ENCODE measurements at regions not wholly inside any gene's neighbourhood (a gene's known extent, or its start where the extent isn't known, plus 50 kb on each side); places are given as distances from the start of the nearest gene placed in this dataset.
"Not testable (repeated sequence)": the region's sequence is repeated elsewhere in the genome, so short reads cannot be mapped to it uniquely, and the experiment has no call there.

GRCh38 chr7:84912018-84912417, 274.8 kb downstream of the SEMA3D start:
- ChIA-PET CTCF (no interaction called here), POLR2A (no interaction called here)
- DNase-seq (ENCODE audit: extremely low spot score), result no peak
- TF ChIP-seq ARNT (IDR thresholded peaks at IDR 0.05) (no peak), FOXA1 (IDR thresholded peaks at IDR 0.05) (no peak), FOXK2 (IDR thresholded peaks at IDR 0.05) (no peak), SP1 (IDR thresholded peaks at IDR 0.05) (no peak)

- no peak for DNase-seq (ENCODE audit: extremely low spot score)
- ChIA-PET POLR2A (no interaction called here), CTCF (no interaction called here)
- TF ChIP-seq FOXA1 (IDR thresholded peaks at IDR 0.05) (no peak), L3MBTL2 (conservative IDR thresholded peaks at IDR 0.05) (no peak), SP1 (IDR thresholded peaks at IDR 0.05) (no peak), PKNOX1 (IDR thresholded peaks at IDR 0.05) (no peak), FOXM1 (IDR thresholded peaks at IDR 0.05; ENCODE audit: borderline replicate concordance) (no peak), CTBP1 (IDR thresholded peaks at IDR 0.05; ENCODE audit: borderline replicate concordance) (no peak)
Observed at GRCh38 chr7:84911077-84911476, 275.8 kb downstream of the SEMA3D start.

- CTCF ChIA-PET; POLR2A ChIA-PET; DNase-seq (ENCODE audit: extremely low spot score): not testable (repeated sequence)
Observed at GRCh38 chr7:84910322-84910721, 276.5 kb downstream of the SEMA3D start.

- no peak for TF ChIP-seq BHLHE40 (IDR thresholded peaks at IDR 0.05; ENCODE audit: borderline replicate concordance)
- TF ChIP-seq HDGF (IDR thresholded peaks at IDR 0.05; ENCODE audit: borderline replicate concordance), result no peak
- TF ChIP-seq FOXM1 (IDR thresholded peaks at IDR 0.05; ENCODE audit: borderline replicate concordance), result no peak
- TF ChIP-seq CTBP1 (IDR thresholded peaks at IDR 0.05; ENCODE audit: borderline replicate concordance), result no peak
- TF ChIP-seq LEF1 (IDR thresholded peaks at IDR 0.05; ENCODE audit: borderline replicate concordance), result no peak
- no peak for TF ChIP-seq FOXK2 (IDR thresholded peaks at IDR 0.05)
- no peak for TF ChIP-seq FOXA1 (IDR thresholded peaks at IDR 0.05)
- no peak for TF ChIP-seq ELF4 (IDR thresholded peaks at IDR 0.05)
- TF ChIP-seq PKNOX1 (IDR thresholded peaks at IDR 0.05), result no peak
- POLR2A ChIA-PET, result no interaction called here
- no peak for DNase-seq (ENCODE audit: extremely low spot score)
- CTCF ChIA-PET, result no interaction called here
Observed at GRCh38 chr7:84908196-84908793, 278.6 kb downstream of the SEMA3D start.

GRCh38 chr7:84906889-84907288, 280.0 kb downstream of the SEMA3D start:
- POLR2A ChIA-PET, result no interaction called here
- no peak for TF ChIP-seq TARDBP (IDR thresholded peaks at IDR 0.05)

GRCh38 chr7:84904561-84904960, 282.3 kb downstream of the SEMA3D start:
- no peak for TF ChIP-seq ZNF384 (IDR thresholded peaks at IDR 0.05)
- no peak for TF ChIP-seq BHLHE40 (IDR thresholded peaks at IDR 0.05; ENCODE audit: borderline replicate concordance)
- TF ChIP-seq HDGF (IDR thresholded peaks at IDR 0.05; ENCODE audit: borderline replicate concordance), result no peak
- no peak for TF ChIP-seq FOXM1 (IDR thresholded peaks at IDR 0.05; ENCODE audit: borderline replicate concordance)
- no peak for TF ChIP-seq FOXA1 (IDR thresholded peaks at IDR 0.05)
- TF ChIP-seq NFRKB (IDR thresholded peaks at IDR 0.05), result no peak
- no peak for TF ChIP-seq CTBP1 (IDR thresholded peaks at IDR 0.05; ENCODE audit: borderline replicate concordance)
- TF ChIP-seq TARDBP (IDR thresholded peaks at IDR 0.05), result no peak
- TF ChIP-seq L3MBTL2 (conservative IDR thresholded peaks at IDR 0.05), result no peak
- TF ChIP-seq ELF4 (IDR thresholded peaks at IDR 0.05), result no peak
- TF ChIP-seq SUZ12 (IDR thresholded peaks at IDR 0.05), result no peak
- no peak for TF ChIP-seq FOXK2 (IDR thresholded peaks at IDR 0.05)
- TF ChIP-seq ARNT (IDR thresholded peaks at IDR 0.05), result no peak
- TF ChIP-seq PKNOX1 (IDR thresholded peaks at IDR 0.05), result no peak
- no peak for TF ChIP-seq SP1 (IDR thresholded peaks at IDR 0.05)
- no peak for TF ChIP-seq LEF1 (IDR thresholded peaks at IDR 0.05; ENCODE audit: borderline replicate concordance)
- POLR2A ChIA-PET, result no interaction called here
- CTCF ChIA-PET, result no interaction called here
- DNase-seq (ENCODE audit: extremely low spot score), result no peak

More at GRCh38 chr7:84906889-84907288, 280.0 kb downstream of the SEMA3D start:
- CTCF ChIA-PET, result no interaction called here
- no peak for DNase-seq (ENCODE audit: extremely low spot score)

- CTCF ChIA-PET, result no interaction called here
- no peak for DNase-seq (ENCODE audit: extremely low spot score)
- POLR2A ChIA-PET, result no interaction called here
- TF ChIP-seq NFRKB (IDR thresholded peaks at IDR 0.05), result no peak
- TF ChIP-seq BHLHE40 (IDR thresholded peaks at IDR 0.05; ENCODE audit: borderline replicate concordance), result no peak
- TF ChIP-seq SUZ12 (IDR thresholded peaks at IDR 0.05), result no peak
- TF ChIP-seq FOXM1 (IDR thresholded peaks at IDR 0.05; ENCODE audit: borderline replicate concordance), result no peak
- no peak for TF ChIP-seq L3MBTL2 (conservative IDR thresholded peaks at IDR 0.05)
- TF ChIP-seq ARNT (IDR thresholded peaks at IDR 0.05), result no peak
- TF ChIP-seq SP1 (IDR thresholded peaks at IDR 0.05), result no peak
- TF ChIP-seq LEF1 (IDR thresholded peaks at IDR 0.05; ENCODE audit: borderline replicate concordance), result no peak
- TF ChIP-seq CTBP1 (IDR thresholded peaks at IDR 0.05; ENCODE audit: borderline replicate concordance), result no peak
- no peak for TF ChIP-seq ZNF384 (IDR thresholded peaks at IDR 0.05)
- no peak for TF ChIP-seq PKNOX1 (IDR thresholded peaks at IDR 0.05)
- TF ChIP-seq TARDBP (IDR thresholded peaks at IDR 0.05), result no peak
- TF ChIP-seq FOXK2 (IDR thresholded peaks at IDR 0.05), result no peak
- TF ChIP-seq HDGF (IDR thresholded peaks at IDR 0.05; ENCODE audit: borderline replicate concordance), result no peak
- TF ChIP-seq FOXA1 (IDR thresholded peaks at IDR 0.05), result no peak
Observed at GRCh38 chr7:84901366-84901765, 285.5 kb downstream of the SEMA3D start.

All from HEK293T (cell line).